ENCODE measurements at regions not wholly inside any gene's neighbourhood (a gene's known extent, or its start where the extent isn't known, plus 50 kb on each side); places are given as distances from the start of the nearest gene placed in this dataset.

DNA sequence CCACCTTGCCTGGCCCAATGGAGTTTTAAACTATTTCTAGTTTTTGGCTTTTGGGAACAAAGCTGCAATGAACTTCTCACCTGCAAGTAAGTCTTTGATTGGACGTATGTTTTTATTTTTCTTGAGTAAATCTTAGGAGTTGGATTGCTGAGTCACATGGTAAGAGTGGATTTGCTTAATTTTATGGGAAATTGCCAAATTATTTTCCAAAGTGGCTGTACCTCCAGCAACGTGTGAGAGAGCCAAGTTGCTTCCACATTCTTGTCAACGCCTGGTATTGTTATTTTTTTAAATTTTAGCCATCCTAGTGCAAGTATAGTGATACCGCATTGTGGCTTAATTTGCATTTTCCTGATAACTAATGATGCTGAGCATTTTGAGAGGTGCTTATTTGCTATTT lies 136.6 kb downstream of the LMNTD1 start:
- Histone ChIP-seq H3K4me1 (ENCODE audit: insufficient read depth) (no peaks in the 10 kb centered on the region), H3K9me2 (ENCODE audit: insufficient read depth) (peaks cover 4% of the 10 kb centered on the region; the same call in 1 of the 2 replicates), H3K4me2 (no peak overlapping the region), H3K79me2 (replicated peaks; ENCODE audit: insufficient read depth) (no peaks in the 10 kb centered on the region), H3K4me3 (no peak overlapping the region), H3K27me3 (ENCODE audit: insufficient read depth) (no peaks in the 10 kb centered on the region), H3F3A (replicated peaks; ENCODE audit: low read depth) (no peaks in the 10 kb centered on the region), H2AFZ (no peak overlapping the region), H3K27ac (ENCODE audit: low read depth) (no peak overlapping the region), H4K20me1 (replicated peaks; ENCODE audit: insufficient read depth) (no peaks in the 10 kb centered on the region), H3K36me3 (ENCODE audit: insufficient read depth) (no peaks in the 10 kb centered on the region)
- ATAC-seq, result no peak
- DNase-seq (ENCODE audit: low spot score), result no peak
- Mint-ChIP-seq H3K36me3 (ENCODE audit: low read depth) (no peaks in the 10 kb centered on the region), H3K4me1 (no peaks in the 10 kb centered on the region), H3K27me3 (ENCODE audit: insufficient read depth, low read depth, poor library complexity) (peaks cover 1% of the 10 kb centered on the region), H3K4me3 (no peak overlapping the region), H3K9me3 (no peaks in the 10 kb centered on the region), H3K27ac (no peak overlapping the region)
- TF ChIP-seq STAT1 (IDR thresholded peaks at IDR 0.05; ENCODE audit: unreplicated experiment) (no peak), ZNF331 (CRISPR knock-in tag; IDR thresholded peaks at IDR 0.05; ENCODE audit: low read depth) (no peak), NANOG (IDR thresholded peaks at IDR 0.05; ENCODE audit: borderline replicate concordance) (no peak), CREB1 (CRISPR knock-in tag; IDR thresholded peaks at IDR 0.05; ENCODE audit: low read depth) (no peak), POLR2AphosphoS5 (IDR thresholded peaks at IDR 0.05; ENCODE audit: low read depth) (no peak), EZH2 (IDR thresholded peaks at IDR 0.05; ENCODE audit: low read depth, unreplicated experiment) (no peak), EZH2phosphoT487 (IDR thresholded peaks at IDR 0.05; ENCODE audit: unreplicated experiment) (no peak), JUNB (IDR thresholded peaks at IDR 0.05; ENCODE audit: unreplicated experiment) (no peak), ZNF114 (CRISPR knock-in tag; IDR thresholded peaks at IDR 0.05) (no peak)
- TF ChIP-seq, protein P1, sequence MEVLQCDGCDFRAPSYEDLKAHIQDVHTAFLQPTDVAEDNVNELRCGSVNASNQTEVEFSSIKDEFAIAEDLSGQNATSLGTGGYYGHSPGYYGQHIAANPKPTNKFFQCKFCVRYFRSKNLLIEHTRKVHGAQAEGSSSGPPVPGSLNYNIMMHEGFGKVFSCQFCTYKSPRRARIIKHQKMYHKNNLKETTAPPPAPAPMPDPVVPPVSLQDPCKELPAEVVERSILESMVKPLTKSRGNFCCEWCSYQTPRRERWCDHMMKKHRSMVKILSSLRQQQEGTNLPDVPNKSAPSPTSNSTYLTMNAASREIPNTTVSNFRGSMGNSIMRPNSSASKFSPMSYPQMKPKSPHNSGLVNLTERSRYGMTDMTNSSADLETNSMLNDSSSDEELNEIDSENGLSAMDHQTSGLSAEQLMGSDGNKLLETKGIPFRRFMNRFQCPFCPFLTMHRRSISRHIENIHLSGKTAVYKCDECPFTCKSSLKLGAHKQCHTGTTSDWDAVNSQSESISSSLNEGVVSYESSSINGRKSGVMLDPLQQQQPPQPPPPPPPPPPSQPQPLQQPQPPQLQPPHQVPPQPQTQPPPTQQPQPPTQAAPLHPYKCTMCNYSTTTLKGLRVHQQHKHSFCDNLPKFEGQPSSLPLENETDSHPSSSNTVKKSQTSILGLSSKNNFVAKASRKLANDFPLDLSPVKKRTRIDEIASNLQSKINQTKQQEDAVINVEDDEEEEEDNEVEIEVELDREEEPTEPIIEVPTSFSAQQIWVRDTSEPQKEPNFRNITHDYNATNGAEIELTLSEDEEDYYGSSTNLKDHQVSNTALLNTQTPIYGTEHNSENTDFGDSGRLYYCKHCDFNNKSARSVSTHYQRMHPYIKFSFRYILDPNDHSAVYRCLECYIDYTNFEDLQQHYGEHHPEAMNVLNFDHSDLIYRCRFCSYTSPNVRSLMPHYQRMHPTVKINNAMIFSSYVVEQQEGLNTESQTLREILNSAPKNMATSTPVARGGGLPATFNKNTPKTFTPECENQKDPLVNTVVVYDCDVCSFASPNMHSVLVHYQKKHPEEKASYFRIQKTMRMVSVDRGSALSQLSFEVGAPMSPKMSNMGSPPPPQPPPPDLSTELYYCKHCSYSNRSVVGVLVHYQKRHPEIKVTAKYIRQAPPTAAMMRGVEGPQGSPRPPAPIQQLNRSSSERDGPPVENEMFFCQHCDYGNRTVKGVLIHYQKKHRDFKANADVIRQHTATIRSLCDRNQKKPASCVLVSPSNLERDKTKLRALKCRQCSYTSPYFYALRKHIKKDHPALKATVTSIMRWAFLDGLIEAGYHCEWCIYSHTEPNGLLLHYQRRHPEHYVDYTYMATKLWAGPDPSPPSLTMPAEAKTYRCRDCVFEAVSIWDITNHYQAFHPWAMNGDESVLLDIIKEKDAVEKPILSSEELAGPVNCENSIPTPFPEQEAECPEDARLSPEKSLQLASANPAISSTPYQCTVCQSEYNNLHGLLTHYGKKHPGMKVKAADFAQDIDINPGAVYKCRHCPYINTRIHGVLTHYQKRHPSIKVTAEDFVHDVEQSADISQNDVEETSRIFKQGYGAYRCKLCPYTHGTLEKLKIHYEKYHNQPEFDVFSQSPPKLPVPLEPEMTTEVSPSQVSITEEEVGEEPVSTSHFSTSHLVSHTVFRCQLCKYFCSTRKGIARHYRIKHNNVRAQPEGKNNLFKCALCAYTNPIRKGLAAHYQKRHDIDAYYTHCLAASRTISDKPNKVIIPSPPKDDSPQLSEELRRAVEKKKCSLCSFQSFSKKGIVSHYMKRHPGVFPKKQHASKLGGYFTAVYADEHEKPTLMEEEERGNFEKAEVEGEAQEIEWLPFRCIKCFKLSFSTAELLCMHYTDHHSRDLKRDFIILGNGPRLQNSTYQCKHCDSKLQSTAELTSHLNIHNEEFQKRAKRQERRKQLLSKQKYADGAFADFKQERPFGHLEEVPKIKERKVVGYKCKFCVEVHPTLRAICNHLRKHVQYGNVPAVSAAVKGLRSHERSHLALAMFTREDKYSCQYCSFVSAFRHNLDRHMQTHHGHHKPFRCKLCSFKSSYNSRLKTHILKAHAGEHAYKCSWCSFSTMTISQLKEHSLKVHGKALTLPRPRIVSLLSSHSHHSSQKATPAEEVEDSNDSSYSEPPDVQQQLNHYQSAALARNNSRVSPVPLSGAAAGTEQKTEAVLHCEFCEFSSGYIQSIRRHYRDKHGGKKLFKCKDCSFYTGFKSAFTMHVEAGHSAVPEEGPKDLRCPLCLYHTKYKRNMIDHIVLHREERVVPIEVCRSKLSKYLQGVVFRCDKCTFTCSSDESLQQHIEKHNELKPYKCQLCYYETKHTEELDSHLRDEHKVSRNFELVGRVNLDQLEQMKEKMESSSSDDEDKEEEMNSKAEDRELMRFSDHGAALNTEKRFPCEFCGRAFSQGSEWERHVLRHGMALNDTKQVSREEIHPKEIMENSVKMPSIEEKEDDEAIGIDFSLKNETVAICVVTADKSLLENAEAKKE (CRISPR knock-in tag; IDR thresholded peaks at IDR 0.05), result no peak
- TF ChIP-seq, protein P2, sequence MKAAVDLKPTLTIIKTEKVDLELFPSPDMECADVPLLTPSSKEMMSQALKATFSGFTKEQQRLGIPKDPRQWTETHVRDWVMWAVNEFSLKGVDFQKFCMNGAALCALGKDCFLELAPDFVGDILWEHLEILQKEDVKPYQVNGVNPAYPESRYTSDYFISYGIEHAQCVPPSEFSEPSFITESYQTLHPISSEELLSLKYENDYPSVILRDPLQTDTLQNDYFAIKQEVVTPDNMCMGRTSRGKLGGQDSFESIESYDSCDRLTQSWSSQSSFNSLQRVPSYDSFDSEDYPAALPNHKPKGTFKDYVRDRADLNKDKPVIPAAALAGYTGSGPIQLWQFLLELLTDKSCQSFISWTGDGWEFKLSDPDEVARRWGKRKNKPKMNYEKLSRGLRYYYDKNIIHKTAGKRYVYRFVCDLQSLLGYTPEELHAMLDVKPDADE (IDR thresholded peaks at IDR 0.05), result no peak
- TF ChIP-seq, protein P3, sequence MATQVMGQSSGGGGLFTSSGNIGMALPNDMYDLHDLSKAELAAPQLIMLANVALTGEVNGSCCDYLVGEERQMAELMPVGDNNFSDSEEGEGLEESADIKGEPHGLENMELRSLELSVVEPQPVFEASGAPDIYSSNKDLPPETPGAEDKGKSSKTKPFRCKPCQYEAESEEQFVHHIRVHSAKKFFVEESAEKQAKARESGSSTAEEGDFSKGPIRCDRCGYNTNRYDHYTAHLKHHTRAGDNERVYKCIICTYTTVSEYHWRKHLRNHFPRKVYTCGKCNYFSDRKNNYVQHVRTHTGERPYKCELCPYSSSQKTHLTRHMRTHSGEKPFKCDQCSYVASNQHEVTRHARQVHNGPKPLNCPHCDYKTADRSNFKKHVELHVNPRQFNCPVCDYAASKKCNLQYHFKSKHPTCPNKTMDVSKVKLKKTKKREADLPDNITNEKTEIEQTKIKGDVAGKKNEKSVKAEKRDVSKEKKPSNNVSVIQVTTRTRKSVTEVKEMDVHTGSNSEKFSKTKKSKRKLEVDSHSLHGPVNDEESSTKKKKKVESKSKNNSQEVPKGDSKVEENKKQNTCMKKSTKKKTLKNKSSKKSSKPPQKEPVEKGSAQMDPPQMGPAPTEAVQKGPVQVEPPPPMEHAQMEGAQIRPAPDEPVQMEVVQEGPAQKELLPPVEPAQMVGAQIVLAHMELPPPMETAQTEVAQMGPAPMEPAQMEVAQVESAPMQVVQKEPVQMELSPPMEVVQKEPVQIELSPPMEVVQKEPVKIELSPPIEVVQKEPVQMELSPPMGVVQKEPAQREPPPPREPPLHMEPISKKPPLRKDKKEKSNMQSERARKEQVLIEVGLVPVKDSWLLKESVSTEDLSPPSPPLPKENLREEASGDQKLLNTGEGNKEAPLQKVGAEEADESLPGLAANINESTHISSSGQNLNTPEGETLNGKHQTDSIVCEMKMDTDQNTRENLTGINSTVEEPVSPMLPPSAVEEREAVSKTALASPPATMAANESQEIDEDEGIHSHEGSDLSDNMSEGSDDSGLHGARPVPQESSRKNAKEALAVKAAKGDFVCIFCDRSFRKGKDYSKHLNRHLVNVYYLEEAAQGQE (IDR thresholded peaks at IDR 0.05; ENCODE audit: unreplicated experiment), result no peak

Measured in GM23338 (cell line).